Body of pancreas (tissue), 4 donors: ENCODE measurements at regions not wholly inside any gene's neighbourhood (a gene's known extent, or its start where the extent isn't known, plus 50 kb on each side); places are given as distances from the start of the nearest gene placed in this dataset.

ENCODE experiments used
- ATAC-seq: fragments of 150-250 bp; one replicate; pipeline ENCODE4 v1.9.1; 2016
- DNase-seq, 4 donors: peaks; one replicate each; pipeline ENCODE4 v3.0.0-alpha.2; 2019
- H3K27ac ChIP-seq, 4 donors: fragments of 200-600 bp; sonication (generic); 1 replicate in 3 of 4; 2 replicates in 1 of 4; pipeline versions ENCODE4 v1.5.1 to v1.6.1; 2016 to 2019; ENCODE audit warnings: mild to moderate bottlenecking in 1 of 4, mixed read lengths in 1 of 4, moderate library complexity in 1 of 4
- H3K27me3 ChIP-seq, 2 donors: fragments of 200-600 bp; sonication (generic); one replicate each; pipeline ENCODE4 v1.6.0; 2016; ENCODE audit warnings: mild to moderate bottlenecking in 1 of 2
- H3K36me3 ChIP-seq, 2 donors: fragments of 200-600 bp; sonication (generic); replicated peaks in 1 of 2; 2 replicates each; pipeline ENCODE4 v1.5.1; 2016; ENCODE audit warnings: low read depth in 2 of 2; ENCODE audit not compliant: insufficient read depth in 1 of 2
- H3K4me1 ChIP-seq: fragments of 200-600 bp; sonication (generic); one replicate; pipeline ENCODE4 v1.6.0; 2016
- H3K4me3 ChIP-seq, 2 donors: fragments of 200-600 bp; sonication (generic); 1 replicate in 1 of 2; 2 replicates in 1 of 2; pipeline ENCODE4 v1.5.1; 2016 to 2019
- H3K9me3 ChIP-seq, 3 donors: fragments of 200-600 bp; sonication (generic); 1 replicate in 2 of 3; 2 replicates in 1 of 3; pipeline ENCODE4 v1.5.1; 2016
- POLR2A ChIP-seq, 3 donors: fragments of 450-650 bp; IDR thresholded peaks; one replicate each; pipeline ENCODE4 v1.6.1; 2016; ENCODE audit warnings: antibody characterized with exemption in 3 of 3, mild to moderate bottlenecking in 2 of 3
- WGBS, 2 donors: methylation state at CpG; one replicate each; pipeline ENCODE4 v1.1.5; 2017; 5-methylcytosine and 5-hydroxymethylcytosine counted together
- intact Hi-C: fragments of 100-400 bp; cut with DNase I; formaldehyde crosslinking; loops from one replicate; pipeline ENCODE4 v1.15.1; 2023
- TF ChIP-seq, protein P1 (sequence below), 7 experiments: fragments of 450-650 bp in 4 of 7; fragments of 200-600 bp in 3 of 7; sonication (generic) in 3 of 7; IDR thresholded peaks; one replicate each; pipeline ENCODE4 v1.5.1; 2016 to 2019; ENCODE audit warnings: antibody characterized with exemption in 7 of 7

DNA sequence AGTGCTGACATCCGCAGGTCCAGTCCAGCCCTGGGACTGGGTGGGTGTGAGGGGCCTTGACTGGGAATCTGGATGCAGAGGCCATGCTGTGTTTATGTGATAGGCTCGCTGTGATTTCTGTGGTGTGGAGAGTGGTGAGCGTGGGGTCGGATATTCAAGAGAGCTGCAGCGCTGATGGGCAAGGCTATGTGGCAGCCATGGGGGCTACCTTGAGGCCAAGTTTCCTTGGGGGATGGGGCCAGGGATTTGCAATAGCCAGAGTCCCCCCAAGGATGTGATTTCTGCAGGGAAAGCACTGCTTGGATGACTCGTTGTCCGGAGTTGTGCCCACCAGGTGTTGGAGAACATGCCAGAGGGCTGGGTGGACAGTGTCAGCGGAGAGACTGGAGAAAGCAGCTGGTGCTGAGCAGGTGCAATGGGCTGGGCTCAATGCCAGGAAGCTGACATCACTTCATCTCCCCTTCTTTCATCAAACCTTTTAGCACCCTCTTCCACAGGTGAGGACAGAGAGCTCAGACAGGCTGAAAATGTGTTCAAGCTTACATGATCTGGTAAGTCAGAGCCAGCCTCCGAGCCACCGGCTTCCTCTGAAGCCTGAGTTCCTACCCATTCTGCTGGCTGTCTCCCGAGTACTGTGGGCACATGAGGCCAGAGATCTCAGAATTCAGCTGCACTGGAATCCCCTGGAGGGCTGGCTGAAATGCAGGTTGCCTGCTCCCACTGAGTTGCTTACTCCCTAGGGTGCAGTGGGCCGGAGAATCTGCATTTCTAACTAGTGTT lies 132.9 kb downstream of the RHOU start:
- TF ChIP-seq, protein P1, sequence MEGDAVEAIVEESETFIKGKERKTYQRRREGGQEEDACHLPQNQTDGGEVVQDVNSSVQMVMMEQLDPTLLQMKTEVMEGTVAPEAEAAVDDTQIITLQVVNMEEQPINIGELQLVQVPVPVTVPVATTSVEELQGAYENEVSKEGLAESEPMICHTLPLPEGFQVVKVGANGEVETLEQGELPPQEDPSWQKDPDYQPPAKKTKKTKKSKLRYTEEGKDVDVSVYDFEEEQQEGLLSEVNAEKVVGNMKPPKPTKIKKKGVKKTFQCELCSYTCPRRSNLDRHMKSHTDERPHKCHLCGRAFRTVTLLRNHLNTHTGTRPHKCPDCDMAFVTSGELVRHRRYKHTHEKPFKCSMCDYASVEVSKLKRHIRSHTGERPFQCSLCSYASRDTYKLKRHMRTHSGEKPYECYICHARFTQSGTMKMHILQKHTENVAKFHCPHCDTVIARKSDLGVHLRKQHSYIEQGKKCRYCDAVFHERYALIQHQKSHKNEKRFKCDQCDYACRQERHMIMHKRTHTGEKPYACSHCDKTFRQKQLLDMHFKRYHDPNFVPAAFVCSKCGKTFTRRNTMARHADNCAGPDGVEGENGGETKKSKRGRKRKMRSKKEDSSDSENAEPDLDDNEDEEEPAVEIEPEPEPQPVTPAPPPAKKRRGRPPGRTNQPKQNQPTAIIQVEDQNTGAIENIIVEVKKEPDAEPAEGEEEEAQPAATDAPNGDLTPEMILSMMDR (IDR thresholded peaks at IDR 0.05), result no peak
- no peak for TF ChIP-seq POLR2A (IDR thresholded peaks at IDR 0.05)
- Histone ChIP-seq H3K9me3 (no peaks in the 10 kb centered on the region), H3K27me3 (no peaks in the 10 kb centered on the region), H3K27ac (no peak overlapping the region), H3K4me3 (no peak overlapping the region), H3K36me3 (no peaks in the 10 kb centered on the region), H3K4me1 (peaks cover 11% of the 10 kb centered on the region)
- intact Hi-C loops, result no loop called here
- no peak for ATAC-seq
- DNase-seq, result peak in 1 of 4 donors; percentile 42
- 85 to 86% methylated on average over 10 to 12 of the region's 12 CpGs for WGBS, 2 donors

- Histone ChIP-seq H3K27me3 (no peaks in the 10 kb centered on the region), H3K36me3 (no peaks in the 10 kb centered on the region), H3K27ac (no peak overlapping the region), H3K4me3 (no peak overlapping the region), H3K4me1 (peaks cover 11% of the 10 kb centered on the region), H3K9me3 (no peaks in the 10 kb centered on the region)
- TF ChIP-seq, protein P1 (IDR thresholded peaks at IDR 0.05), result no peak
- TF ChIP-seq POLR2A (IDR thresholded peaks at IDR 0.05), result no peak
- intact Hi-C loops, result no loop called here
- DNase-seq, result no peak
- ATAC-seq, result no peak
- WGBS, 2 donors, result 88 to 97% methylated on average over 3 of the region's 3 CpGs
Measured at GRCh38 chr1:228868731-228869024, 133.4 kb downstream of the RHOU start.

GRCh38 chr1:228869312-228869824 lies 134.1 kb downstream of the RHOU start:
- 87% methylated on average over 7 of the region's 7 CpGs for WGBS, 2 donors
- TF ChIP-seq POLR2A (IDR thresholded peaks at IDR 0.05), result no peak
- TF ChIP-seq, protein P1 (IDR thresholded peaks at IDR 0.05), result no peak
- no peak overlapping the region for H3K4me3 ChIP-seq
- ATAC-seq (no peak), DNase-seq (no peak)
- no peaks in the 10 kb centered on the region for H3K36me3 ChIP-seq
- H3K27ac ChIP-seq, result no peak overlapping the region
- intact Hi-C loops, result no loop called here
- H3K27me3 ChIP-seq, result no peaks in the 10 kb centered on the region
- H3K9me3 ChIP-seq, result no peaks in the 10 kb centered on the region
- H3K4me1 ChIP-seq, result peaks cover 4% of the 10 kb centered on the region

DNA sequence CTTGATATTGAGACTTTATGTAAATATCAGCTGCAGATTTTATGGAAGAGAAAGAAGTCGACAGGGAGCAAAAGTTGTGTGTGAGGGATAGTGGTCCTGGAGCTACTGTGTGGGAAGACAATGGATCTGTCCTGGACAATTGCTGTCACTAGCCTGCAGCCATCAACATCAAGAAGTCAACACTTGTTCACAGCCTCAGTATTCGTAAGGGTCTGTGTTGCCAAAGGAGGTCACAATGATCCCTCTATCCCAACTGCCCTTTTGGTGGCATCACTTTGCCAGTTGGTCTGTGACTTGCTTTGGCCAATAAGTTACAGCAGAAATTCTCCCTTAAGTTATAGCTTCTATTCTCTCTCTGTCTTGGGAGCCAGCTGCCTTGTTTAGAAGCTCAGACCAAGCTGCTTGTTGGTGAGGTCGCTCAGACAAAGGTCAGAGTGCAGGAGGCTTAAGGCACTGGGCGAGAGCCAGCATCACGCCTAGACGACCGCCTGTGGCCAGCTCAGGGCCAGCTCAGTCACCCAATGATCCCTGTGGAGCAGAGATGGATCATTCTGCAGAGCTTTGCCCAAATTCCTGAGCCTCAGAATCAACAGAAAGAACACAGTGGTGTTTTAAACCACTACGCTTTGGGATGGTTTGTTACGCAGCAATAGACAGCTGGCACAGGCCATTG lies 134.9 kb downstream of the RHOU start:
- H3K4me3 ChIP-seq, result no peak overlapping the region
- DNase-seq, result no peak
- H3K27me3 ChIP-seq, result no peaks in the 10 kb centered on the region
- no peak overlapping the region for H3K27ac ChIP-seq
- H3K36me3 ChIP-seq, result no peaks in the 10 kb centered on the region
- TF ChIP-seq, protein P1 (IDR thresholded peaks at IDR 0.05), result no peak
- no peak for TF ChIP-seq POLR2A (IDR thresholded peaks at IDR 0.05)
- WGBS, 2 donors, result 92% methylated on average over 9 of the region's 9 CpGs
- no peak for ATAC-seq
- intact Hi-C loops, result no loop called here
- no peaks in the 10 kb centered on the region for H3K9me3 ChIP-seq
- no peaks in the 10 kb centered on the region for H3K4me1 ChIP-seq
